Body of pancreas (tissue), 4 donors: ENCODE measurements at regions not wholly inside any gene's neighbourhood (a gene's known extent, or its start where the extent isn't known, plus 50 kb on each side); places are given as distances from the start of the nearest gene placed in this dataset.

Experiments
- CTCF ChIP-seq, 7 experiments: fragments of 450-650 bp in 4 of 7; fragments of 200-600 bp in 3 of 7; sonication (generic) in 3 of 7; IDR thresholded peaks; one replicate each; pipeline ENCODE4 v1.5.1; 2016 to 2019; ENCODE audit warnings: antibody characterized with exemption in 7 of 7
- POLR2A ChIP-seq, 3 donors: fragments of 450-650 bp; IDR thresholded peaks; one replicate each; pipeline ENCODE4 v1.6.1; 2016; ENCODE audit warnings: antibody characterized with exemption in 3 of 3, mild to moderate bottlenecking in 2 of 3

GRCh38 chr13:37456506-37456905, 142.1 kb downstream of the POSTN start:
- TF ChIP-seq CTCF (IDR thresholded peaks at IDR 0.05) (no peak), POLR2A (IDR thresholded peaks at IDR 0.05) (no peak)
